GM12801 (cell line): ENCODE measurements at regions not wholly inside any gene's neighbourhood (a gene's known extent, or its start where the extent isn't known, plus 50 kb on each side); places are given as distances from the start of the nearest gene placed in this dataset.

ENCODE experiments used
- TF ChIP-seq, protein P1 (sequence below): IDR thresholded peaks from one replicate; pipeline ENCODE4 v1.5.1; 2011; ENCODE audit warnings: control low read depth; ENCODE audit not compliant: insufficient read length; ENCODE audit errors: extremely low read depth

GRCh38 chr16:17628983-17629382 lies 158.2 kb upstream of the XYLT1 start:
- TF ChIP-seq, protein P1, sequence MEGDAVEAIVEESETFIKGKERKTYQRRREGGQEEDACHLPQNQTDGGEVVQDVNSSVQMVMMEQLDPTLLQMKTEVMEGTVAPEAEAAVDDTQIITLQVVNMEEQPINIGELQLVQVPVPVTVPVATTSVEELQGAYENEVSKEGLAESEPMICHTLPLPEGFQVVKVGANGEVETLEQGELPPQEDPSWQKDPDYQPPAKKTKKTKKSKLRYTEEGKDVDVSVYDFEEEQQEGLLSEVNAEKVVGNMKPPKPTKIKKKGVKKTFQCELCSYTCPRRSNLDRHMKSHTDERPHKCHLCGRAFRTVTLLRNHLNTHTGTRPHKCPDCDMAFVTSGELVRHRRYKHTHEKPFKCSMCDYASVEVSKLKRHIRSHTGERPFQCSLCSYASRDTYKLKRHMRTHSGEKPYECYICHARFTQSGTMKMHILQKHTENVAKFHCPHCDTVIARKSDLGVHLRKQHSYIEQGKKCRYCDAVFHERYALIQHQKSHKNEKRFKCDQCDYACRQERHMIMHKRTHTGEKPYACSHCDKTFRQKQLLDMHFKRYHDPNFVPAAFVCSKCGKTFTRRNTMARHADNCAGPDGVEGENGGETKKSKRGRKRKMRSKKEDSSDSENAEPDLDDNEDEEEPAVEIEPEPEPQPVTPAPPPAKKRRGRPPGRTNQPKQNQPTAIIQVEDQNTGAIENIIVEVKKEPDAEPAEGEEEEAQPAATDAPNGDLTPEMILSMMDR: no peak

GRCh38 chr16:17622366-17622765 lies 151.6 kb upstream of the XYLT1 start:
- TF ChIP-seq, protein P1: no peak

DNA sequence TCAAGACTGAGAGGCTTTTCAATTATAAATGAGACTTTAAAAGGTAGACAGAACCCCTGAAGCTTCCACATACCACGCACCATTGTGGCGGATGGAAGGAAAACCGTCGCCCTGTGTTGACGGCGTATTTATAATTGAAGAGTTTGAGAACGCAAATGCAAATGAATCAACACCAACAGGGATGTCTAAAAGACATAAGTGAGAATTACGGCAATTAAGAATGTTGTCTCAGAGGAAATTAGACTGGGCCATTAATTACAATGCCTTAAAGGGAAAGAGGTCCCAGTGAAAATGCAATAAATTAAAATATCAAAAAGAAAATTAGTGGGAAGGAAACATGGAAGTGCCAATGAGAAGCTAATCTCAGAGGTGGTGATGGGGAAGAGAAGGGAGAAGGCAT lies 148.5 kb upstream of the XYLT1 start:
- TF ChIP-seq, protein P1: no peak

DNA sequence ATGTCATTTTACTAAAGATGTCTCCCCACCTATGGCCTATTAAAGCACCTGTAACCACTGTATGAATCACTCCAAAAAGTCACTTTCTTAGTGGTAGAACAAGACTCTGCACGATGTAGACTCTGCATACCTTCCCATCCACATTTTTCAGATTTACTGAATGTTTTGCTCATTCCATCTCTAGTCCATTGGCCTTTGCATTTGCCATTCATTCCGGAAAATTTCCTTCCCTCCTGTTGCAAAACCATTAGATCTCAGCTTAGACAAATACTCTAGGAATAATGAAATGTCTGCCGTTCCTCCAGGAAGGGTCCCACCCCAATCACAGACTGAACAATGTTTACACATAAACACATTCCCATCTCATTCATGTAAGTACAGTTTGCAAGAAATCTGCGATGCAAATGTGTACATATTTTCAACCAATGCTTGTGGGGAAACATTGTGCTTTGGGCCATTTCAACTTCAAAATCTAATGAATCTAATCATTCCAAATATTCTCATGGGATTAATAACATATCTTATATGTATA lies 146.3 kb upstream of the XYLT1 start:
- TF ChIP-seq, protein P1: no peak

DNA sequence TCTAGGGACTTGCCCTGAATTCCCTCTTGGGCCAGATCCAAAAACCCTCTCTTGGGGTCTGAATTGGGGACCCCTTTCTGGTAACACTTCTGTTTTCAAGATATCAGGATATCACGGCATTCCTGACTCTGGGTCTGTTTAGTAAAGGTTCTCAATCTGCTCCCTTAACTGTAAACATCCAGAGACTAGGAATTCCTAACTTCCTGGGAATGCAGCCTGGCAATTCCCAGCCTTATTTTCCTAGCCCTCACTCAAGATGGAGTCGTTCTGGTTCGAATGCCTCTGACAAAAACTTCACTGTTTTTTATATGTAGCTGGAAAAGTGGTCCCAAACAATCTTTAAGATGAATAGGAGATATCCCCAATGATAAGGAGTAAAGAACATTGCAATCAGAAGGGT lies 141.6 kb upstream of the XYLT1 start:
- TF ChIP-seq, protein P1: no peak

GRCh38 chr16:17607609-17608008 lies 136.8 kb upstream of the XYLT1 start:
- TF ChIP-seq, protein P1: no peak

DNA sequence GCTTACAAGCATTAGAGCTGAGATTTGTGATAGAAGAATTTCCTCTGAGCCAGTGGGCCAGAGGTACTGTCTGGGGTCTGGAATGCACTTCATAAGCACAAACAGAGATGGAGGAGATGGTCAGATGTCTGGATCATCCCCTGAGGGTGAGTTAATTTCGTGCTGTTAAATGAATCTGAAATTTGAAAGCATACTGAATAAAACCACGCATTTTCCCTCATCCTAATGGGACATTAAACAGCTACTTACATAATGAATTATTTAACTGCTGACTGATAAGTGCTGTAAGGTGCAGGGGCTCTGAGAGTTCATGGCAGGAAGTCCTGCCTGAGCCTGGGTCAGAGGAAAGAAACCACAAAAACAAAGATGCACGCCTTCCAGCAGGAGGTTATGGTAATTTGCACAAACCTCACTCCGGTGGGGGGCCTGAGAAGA lies 136.3 kb upstream of the XYLT1 start:
- TF ChIP-seq, protein P1: no peak

GRCh38 chr16:17606460-17606859 lies 135.7 kb upstream of the XYLT1 start:
- TF ChIP-seq, protein P1: no peak
